Mucosa of gallbladder (tissue), 1 donor: ENCODE measurements at regions not wholly inside any gene's neighbourhood (a gene's known extent, or its start where the extent isn't known, plus 50 kb on each side); places are given as distances from the start of the nearest gene placed in this dataset.

ENCODE experiments used
- DNase-seq: peaks from one replicate; pipeline ENCODE4 v3.0.0-alpha.2; 2020; ENCODE audit warnings: low spot score
- donor health status: DM: no; HTN: no; CAD: no.

DNA sequence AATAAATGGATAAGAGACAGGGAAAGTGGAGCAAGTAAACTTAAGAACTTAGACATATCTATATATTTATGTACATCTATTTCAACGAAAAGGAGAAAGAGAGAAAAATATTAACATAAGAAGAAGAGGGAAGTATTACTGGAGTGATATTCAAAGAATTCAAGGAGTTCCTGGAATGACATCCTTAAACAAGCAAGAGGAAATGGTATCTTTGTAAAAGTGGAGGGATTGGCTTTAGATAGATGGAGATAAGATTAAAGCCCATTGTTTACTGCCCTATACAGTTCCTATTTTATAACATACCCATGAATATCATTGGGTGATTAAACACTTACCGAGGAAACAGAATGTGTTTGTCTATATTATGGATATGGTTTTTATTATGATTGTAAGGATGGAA is 1036.3 kb downstream of the TTLL7 start:
- no peak for DNase-seq

DNA sequence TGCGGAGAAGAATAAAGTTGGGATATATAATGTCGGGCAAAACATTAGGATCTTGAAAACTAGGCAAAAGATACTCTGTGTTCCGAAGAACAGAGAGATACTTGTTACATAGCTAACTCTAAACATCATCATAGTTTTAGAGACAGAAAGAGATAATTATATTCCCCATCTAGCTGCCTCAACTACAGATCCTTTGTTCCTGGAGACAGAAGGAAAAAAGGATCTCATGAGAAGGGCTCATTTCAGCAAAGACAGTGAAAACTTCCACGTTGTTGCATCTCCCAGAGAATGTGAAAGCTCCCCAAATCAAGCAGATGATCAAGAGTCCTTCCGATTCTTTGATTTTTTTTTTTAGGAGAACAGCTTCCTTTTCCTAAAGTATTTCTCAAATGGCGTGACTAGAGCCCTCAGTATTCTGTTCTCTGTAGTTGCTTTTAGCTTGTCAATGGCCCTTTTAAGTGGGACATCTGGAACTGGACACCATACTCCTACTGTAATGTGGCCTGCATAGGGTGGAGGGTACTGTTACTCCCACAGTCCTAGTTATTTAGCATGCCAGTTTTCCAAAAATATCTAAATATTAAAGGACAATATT is 1048.2 kb downstream of the TTLL7 start:
- no peak for DNase-seq

DNA sequence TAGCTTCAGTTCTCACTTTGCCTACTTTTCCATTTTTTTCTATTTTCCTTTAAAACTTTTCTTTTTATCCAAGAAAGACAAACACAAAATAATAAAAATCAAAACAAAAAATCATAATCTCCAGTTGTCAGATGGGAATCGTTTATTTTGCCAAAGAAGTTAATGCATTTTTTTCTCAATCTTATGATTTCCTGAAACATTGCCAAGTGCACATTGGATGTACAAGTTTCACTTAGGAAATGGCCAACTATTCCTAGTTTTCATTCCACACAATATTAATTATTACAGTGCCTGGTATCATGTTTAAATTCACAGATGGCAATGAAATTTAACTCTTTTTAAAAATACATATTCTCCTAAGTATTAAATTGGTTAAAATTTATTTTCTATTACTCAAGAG is 1050.5 kb downstream of the TTLL7 start:
- no peak for DNase-seq

DNA sequence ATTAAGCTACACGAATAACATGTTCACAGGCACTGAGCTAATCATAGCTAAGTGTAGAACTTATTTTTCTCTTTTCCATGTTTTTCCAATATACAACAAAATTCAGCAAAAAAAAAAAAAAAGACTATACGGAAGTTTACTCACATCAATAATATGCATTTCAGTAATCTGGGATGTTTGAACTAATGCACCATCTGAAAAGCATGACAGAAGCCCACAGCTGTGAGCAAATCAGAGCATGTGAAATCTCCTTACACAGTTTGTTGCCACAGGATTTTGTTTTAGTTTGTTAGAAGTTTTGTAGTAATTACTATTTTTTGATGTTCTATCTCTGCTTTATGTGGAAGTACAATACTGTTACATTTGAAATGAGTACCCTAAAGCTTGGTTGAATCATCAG is 1051.7 kb downstream of the TTLL7 start:
- DNase-seq, result no peak

DNA sequence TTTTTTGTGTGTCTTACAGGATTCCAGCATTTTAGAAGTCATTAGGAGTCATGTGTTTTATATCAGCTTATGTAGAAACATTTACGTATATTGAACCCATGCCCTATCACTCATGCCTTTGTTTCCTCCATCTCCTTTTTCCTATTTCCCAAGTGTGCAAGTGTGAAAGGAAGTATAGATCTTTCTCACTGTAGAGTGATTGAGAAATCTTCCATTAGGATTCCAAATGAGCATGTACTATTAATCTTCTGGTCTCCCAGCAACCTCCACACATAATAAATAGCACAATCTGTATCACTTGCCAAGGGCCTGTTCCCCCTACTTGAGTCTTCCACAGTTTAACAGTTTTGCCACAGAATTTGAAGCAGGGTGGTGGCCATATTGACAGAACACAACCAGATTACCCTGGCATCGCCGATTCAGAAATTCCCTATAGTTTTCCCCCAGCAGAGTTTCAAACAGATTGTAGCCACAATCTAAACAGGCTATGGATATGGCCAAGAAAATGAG is 1052.8 kb downstream of the TTLL7 start:
- DNase-seq, result no peak

DNA sequence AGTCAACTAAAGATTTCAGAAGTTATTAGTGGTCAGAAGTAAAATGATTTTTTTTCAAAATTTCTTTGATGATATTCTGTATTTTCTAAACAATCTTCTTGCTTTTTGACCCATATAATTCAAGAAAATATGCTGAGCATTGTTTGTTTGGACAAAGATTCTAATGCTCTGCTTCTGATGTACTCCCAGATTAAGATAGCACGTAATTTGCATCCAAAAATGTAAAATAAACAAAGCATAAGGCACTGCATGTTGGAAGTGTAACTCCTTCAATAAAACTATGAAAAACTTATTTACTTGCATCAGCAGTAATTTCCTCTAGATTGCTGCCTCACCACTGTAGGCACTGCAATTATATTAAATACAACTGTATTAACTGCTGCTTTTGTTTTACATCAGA is 1054.1 kb downstream of the TTLL7 start:
- DNase-seq, result no peak

DNA sequence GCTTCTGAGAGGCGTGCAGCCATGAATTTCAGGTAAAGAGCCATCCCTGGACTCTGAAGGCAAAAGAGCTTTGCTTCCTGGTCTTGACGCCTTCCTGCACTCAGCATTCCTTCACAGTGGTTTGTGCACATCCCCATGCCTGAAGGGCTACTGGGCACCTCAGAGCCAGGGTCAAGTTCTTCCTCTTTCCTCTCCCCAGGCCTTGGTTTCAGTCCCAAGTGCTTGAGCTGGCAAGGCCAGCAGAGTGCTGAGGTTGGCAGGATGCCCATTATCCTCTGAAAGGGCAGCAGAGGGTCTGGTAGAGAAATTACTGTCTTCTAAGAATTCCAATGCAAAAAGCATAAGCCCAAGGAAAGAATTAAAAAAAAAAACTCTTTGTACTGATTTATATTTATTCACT is 1064.9 kb downstream of the TTLL7 start:
- no peak for DNase-seq

DNA sequence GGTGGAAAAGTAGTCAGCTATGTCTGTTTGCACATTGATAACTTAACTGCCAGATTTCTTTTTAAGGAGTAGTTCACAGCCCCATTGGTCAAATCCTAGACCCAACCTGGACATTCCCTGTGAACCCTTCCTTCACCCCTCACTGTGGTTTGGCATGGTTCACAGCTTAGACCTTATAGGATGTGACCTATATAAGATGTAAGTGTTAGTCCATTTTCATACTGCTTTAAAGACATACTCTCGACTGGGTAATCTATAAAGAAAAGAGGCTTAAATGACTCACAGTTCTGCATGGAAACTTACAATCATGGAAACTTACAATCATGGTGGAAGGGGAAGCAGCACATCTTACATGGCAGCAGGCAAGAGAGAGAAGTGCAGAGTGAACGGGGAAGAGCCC is 1066.2 kb downstream of the TTLL7 start:
- DNase-seq, result no peak

DNA sequence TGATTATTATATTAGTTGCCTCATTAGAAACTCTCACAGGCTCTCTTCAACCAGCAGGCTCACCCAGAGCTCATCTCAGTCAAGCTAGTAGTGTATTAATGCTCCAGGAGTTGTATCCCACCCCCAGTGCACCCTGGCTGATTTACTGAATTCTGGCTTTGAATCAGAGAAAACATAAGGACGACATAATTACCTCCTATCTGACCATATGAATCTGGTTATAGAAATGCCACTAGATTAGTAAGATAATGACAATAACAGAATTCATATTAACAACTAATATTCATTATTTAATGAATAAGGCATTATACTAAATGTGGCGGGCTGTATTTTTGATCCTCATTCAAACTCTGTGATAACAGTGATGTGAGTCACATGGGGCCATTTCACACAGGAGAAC is 1066.7 kb downstream of the TTLL7 start:
- no peak for DNase-seq

DNA sequence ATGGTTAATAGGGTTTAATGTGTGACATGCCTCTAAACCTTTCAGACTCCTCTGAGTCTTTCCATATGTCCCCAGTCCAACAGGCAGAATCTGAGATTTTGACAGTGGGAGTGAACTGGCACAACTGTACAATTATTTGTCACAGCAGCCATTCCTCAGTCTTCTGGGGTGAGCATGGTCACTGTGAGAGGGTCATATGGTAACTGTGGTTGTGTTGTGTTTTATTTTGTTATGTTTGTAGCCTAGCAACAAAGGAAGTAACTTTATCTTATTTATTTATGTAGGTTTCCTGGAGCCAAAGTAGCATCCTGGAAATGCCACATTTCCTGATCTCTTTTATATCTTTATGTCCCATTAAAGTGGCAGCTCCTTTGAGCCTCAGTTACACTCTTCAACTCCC is 1067.9 kb downstream of the TTLL7 start:
- DNase-seq, result no peak

DNA sequence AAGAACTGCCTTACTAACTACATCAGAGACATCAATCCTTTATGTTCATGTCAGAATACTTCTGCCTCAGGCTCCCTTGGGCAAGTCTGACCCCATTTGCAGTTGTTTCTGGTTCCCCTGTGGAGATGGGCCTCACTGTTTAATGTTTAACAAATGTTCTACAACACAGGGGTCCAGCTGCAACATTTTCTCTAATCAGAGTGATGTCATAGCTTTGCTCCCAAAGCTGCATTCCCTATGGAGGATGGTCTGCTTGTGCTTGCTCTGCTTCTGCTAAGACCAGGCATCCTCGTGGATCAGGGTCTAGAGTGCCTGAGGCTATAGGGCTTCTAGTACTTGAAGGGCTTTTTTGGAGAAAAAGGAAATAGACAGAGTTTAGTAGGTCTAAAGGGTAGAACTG is 1071.2 kb downstream of the TTLL7 start:
- DNase-seq, result no peak

DNA sequence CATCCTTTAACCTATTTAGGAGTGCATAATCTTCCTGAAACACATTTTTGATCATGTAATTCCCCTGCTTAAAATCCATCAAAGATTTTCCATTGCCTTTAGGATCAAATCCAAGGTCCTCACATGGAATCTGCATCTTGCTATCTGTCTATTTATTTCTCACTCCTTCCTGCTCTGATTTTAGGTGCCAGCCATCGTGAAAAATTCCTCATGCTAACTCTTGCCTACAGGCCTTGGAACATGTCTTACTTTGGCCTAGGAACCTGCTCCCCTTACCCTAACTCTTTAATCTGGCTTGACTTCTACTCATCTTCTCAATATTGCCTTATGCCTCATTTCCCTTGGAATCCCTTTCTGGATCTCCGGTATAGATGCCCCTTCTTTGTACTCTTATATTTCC is 1074.3 kb downstream of the TTLL7 start:
- no peak for DNase-seq

DNA sequence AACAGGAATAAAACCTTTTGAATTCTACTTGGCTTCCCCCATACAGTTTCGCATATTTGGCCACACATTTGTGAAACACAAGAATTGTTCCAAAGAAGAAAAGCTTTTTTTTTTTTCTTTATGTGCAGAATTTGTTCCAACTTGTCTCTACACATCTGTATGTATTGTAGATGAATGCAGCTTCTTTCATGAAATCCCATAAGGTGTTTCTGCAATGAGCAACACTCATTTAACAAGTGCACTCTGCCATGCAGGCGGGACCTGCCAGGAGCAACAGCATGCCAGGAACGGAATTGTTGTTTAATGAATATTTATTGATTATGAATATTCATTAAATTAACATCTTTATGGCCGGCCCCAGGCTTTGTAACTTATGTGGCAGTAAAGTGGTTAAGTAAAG is 1075.0 kb downstream of the TTLL7 start:
- DNase-seq, result no peak

DNA sequence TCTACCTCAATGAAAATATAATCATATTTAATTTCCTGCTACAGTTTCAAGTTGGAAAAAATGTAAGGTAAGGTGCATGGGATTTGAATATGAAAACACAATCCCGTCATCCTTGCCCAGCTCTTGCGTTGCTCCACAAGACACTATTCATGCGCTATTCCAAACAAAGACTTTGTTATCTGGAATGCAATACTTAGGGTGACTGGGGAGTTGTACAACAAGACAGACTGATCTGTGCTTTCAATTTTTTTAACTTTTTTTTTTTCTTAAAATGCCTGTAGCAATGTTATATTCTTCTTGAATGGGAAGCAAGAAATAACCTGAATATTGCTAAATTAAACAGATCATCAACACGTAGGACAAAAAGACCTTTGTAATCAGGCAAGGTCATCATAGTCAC is 1077.2 kb downstream of the TTLL7 start:
- DNase-seq, result no peak

DNA sequence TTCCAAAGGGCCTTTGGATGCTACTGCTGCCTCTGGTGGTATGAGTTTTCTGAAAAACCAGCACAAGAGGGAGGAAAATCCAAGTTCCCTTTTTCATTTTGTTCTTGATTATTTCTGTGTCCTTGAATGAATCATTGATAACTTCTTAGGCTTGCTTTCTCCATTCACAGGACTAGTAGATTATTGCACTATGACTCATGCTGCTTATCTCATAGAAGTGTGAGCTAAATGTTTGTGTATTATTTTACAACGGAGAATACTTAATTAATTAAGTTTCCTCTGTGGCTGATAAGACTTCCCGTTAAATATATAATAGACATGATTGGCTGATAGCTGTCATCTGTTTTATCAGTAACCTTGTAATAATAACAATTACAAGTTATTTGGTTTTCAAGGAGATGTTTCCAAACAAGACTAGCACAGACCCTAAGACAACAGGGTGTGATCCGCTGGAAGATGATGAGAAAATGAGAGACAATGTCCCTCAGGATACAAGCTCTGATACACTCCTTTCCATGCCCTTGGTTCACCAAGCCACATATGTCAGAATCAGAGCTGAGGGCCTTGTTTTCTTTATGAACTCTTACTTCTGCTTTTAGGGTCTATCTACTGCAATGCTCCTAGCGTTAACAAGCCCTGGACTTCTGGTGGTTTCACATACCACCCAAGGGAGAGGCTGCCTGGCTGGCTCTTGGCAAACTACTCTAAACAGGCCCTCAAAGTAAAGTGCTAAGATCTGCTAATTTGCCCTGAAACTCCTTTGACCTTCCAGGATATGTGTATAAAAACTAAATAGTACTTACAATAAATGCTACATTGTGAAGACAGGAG is 1078.3 kb downstream of the TTLL7 start:
- DNase-seq, result no peak

DNA sequence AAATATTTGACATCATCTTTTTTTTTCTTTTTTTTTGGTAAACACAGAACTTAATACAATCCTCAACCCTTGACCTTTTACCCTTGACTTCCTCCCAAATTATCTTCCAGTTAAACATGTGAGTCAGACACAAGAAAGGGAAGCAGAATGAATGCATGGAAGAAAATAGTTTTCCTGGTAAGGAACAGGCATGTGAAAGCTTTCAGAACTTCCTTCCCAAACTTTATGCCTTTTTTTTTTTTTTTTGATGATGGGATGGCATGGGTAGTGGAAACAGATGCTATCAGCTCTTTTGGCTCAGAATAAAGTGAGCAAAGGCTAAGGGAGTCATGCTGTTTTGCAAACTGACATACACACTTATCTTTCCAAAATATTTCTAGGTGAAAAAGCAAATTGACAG is 1079.1 kb downstream of the TTLL7 start:
- DNase-seq, result no peak

DNA sequence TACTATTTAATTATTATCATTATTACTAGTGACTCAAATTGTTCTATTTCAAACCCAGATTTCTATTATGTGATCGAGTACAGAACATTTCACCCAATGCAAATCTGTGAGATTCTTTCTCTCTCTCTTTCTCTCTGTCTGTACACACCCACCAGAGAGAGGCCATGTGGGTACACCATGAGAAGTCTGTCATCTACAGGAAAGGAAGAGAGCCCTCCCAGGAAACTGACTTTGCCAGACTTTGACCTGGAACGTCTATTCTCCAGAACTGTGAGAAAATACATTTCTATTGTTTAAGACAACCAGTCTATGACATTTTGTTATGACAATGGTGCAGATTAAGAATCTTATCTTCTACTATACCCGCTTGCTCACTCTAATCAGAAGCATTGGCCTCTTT is 1091.6 kb downstream of the TTLL7 start:
- DNase-seq, result no peak

DNA sequence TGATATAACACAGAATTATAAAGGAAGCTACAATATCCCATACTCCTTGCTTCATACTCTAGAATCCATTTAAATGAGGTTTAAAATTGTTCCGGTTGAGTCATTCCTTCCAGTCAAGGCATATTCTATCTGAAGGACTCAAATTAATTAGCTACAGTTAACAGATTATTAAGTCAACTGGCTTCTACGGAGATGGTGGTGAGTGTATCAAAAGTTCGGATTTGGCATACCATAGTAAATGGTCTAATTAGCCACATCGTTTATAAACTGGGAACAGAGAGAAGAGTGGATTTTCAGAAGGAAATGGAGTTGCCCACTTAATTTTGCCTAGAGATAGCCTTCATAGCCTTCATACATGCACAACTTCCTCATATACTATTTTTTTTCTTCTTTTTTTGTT is 1095.3 kb downstream of the TTLL7 start:
- no peak for DNase-seq

DNA sequence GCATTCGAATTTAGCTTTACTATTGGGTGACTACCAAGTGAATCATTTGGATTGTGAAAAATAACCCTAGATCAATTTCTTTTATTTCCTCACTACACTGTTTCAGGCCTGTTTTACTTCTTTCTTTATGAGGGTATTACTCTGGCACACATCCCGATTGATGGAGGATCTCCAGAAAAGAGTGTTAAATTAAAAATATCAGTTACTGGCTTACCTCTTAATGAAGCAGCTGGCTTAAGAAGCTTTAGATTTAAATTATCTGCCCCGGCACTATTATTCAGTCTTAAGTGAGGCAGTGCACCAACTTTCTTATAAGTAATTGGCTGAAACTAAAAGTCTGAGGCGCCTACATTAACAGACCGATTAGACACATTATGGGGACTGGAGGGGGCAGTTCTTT is 1097.4 kb downstream of the TTLL7 start:
- DNase-seq, result no peak

DNA sequence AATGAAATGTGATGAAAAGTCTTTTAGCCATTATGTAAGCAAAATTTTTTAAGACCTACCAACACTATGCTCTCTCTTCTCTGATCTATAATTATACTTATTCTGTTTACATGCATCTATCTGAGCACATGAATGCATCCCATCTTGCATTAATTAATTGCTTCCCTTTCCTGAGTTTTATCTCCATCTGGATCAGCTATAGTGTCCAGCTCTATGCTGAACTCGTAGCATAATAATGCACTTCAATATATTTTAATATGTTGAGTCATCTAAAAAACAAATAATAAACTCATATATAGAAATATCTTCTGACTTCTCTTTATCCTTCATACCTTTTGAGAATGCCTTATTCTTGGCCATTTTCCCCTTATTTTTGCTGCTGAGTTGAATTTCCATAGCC is 1097.8 kb downstream of the TTLL7 start:
- no peak for DNase-seq

DNA sequence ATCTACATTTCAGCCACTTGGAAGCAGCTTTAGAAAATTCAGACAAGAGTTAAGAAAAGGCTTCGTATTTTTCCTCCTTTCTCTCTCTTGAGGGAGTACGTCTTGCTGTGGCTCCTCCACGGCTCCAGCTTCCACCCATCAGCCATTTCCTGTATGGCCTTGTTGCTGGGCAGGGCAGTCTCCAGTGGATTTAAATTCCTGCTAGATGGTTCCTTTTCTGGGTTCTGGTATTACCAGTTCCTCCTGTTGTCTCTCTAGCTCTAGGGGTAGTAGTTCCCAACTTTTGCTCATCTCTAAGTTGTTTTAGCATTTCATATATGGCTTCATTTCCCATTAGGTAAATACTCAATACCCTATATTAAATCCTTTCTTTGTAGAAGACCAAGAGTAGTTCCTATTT is 1098.3 kb downstream of the ADGRL2 start:
- DNase-seq, result no peak

DNA sequence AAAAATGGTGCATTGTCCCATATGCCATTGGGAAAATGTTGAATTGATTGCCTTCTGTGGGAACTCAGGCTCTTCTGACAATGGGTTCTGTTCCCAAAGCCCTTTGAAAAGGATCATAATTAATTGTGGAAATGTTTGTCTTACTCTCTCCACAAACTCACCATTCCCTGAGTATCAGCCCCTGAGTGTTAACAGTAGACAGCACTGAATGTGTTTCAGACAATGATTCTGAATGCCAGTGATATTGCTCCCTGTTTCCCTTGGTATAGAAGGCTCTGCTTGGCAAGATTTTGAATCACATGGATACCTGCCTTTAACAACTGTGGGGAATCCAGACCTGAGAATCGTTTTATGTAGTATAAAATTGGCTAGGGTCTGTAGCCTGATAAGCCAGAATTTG is 1096.8 kb downstream of the ADGRL2 start:
- no peak for DNase-seq

DNA sequence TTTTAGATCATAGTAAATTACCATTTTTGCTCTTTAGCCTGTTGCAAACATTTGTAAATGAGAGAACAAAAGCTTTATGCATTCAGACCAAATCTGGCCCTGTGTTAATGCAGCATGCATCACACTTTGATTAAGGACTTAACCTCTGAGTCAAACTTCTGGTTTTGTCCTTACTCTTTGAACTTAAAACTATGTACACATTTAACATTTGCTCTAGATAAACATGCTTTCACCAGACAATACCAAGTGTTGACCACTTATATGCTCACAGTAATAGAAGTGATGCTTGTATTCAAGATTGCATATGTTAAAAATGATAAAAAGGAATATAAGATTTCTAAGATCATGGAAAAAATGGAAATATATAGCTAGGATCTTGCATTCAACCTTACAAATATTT is 1095.3 kb downstream of the ADGRL2 start:
- no peak for DNase-seq

DNA sequence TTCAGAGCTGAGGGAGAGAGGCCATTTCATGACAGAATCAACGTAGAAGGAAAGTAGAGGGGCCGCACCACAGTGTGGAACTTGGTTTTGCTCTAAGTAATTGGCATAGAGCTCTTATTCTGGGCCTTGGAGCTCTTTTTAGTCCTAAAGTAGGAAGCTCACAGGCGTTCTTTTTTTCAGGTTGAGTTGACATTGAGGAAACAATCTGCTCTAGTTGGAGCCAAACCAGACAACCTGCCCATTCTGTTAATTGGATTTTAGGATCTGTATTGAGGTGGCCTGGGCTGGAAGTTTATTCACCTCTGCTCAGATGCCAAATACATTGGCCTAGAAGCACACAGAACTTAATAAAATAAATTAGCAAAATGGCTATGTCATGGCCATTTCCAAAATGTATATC is 1093.9 kb downstream of the ADGRL2 start:
- no peak for DNase-seq
